GM12878 (cell line): ENCODE measurements at regions not wholly inside any gene's neighbourhood (a gene's known extent, or its start where the extent isn't known, plus 50 kb on each side); places are given as distances from the start of the nearest gene placed in this dataset.

Source experiments
- ATAC-seq: fragments of 200-7000 bp; cut with Tn5 transposase; 3 replicates; pipeline ENCODE4 v1.9.1; 2020; ENCODE audit warnings: mild to moderate bottlenecking, moderate library complexity
- BruUV-seq: library from RNA; stranded (reverse); fragments of 400-500 nt; replicated peaks from 2 replicates; lab custom pipeline; 2021; lab: Mats Ljungman, UMichigan
- CTCF ChIA-PET: fragments of 300-600 bp; sonication (Branson Sonifier 250); formaldehyde crosslinking; extraction: SDS; loops from one replicate; lab custom pipeline; 2021; ENCODE audit warnings: inconsistent platforms; lab: Yijun Ruan, JAX
- POLR2A ChIA-PET: fragments of 350-600 bp; formaldehyde crosslinking; extraction: SDS; loops from one replicate; lab custom pipeline; 2021; ENCODE audit warnings: inconsistent platforms; lab: Charles Lee
- RAD21 ChIA-PET: fragments of 300-600 bp; sonication (Branson Sonifier 250); formaldehyde crosslinking; loops from one replicate; lab custom pipeline; 2023; ENCODE audit warnings: antibody characterized with exemption; ENCODE audit not compliant: unreplicated experiment; lab: Charles Lee
- SMC1A ChIA-PET: fragments of 300-600 bp; sonication (Branson Sonifier 250); formaldehyde crosslinking; loops from one replicate; lab custom pipeline; 2023; ENCODE audit not compliant: unreplicated experiment, uncharacterized antibody; lab: Charles Lee
- DNase-seq: peaks from one replicate; pipeline ENCODE4 v3.0.0-alpha.2; 2011; ENCODE audit warnings: low read depth, low spot score
- FAIRE-seq: peaks from 3 replicates; lab custom pipeline; 2011; peaks lifted over from hg19 to GRCh38; lab: Jason Lieb, UNC
- H2AFZ ChIP-seq: 2 replicates; pipeline ENCODE4 v1.6.0; 2011; ENCODE audit warnings: low read depth, low read length, control low read depth; ENCODE audit not compliant: control insufficient read depth
- H3K27ac ChIP-seq: 2 replicates; pipeline ENCODE4 v1.5.1; 2011; ENCODE audit warnings: control low read depth; ENCODE audit not compliant: control insufficient read depth, insufficient read depth
- H3K27me3 ChIP-seq, 2 experiments: replicated peaks in 1 of 2; 2 replicates each; pipeline versions ENCODE4 v1.6.0 to v1.6.1; 2011; ENCODE audit warnings: low read length in 1 of 2; ENCODE audit not compliant: control insufficient read depth in 2 of 2, insufficient read depth in 2 of 2
- H3K36me3 ChIP-seq, 2 experiments: 2 replicates each; pipeline ENCODE4 v1.5.1; 2011; ENCODE audit warnings: low read length in 1 of 2; ENCODE audit not compliant: control insufficient read depth in 2 of 2, insufficient read depth in 2 of 2
- H3K4me1 ChIP-seq: 2 replicates; pipeline ENCODE4 v1.6.1; 2011; ENCODE audit warnings: mild to moderate bottlenecking, low read length, moderate library complexity, mixed read lengths; ENCODE audit not compliant: control insufficient read depth, insufficient read depth
- H3K4me2 ChIP-seq: 2 replicates; pipeline ENCODE4 v1.6.0; 2011; ENCODE audit warnings: control low read depth; ENCODE audit not compliant: control insufficient read depth, insufficient read depth
- H3K4me3 ChIP-seq: fragments of 200-600 bp; sonication (generic); 2 replicates; pipeline ENCODE4 v1.5.1; 2016
- H3K79me2 ChIP-seq: 2 replicates; pipeline ENCODE4 v1.6.0; 2011; ENCODE audit warnings: low read length; ENCODE audit not compliant: control insufficient read depth, insufficient read depth
- H3K9ac ChIP-seq: 2 replicates; pipeline ENCODE4 v1.8.0; 2011; ENCODE audit warnings: low read length, control low read depth, mixed read lengths; ENCODE audit not compliant: control insufficient read depth, insufficient read depth
- H3K9me3 ChIP-seq: replicated peaks from 3 replicates; pipeline ENCODE4 v1.5.1; 2011; ENCODE audit warnings: mild to moderate bottlenecking, low read length; ENCODE audit not compliant: control insufficient read depth, insufficient read depth
- H4K20me1 ChIP-seq: 2 replicates; pipeline ENCODE4 v1.6.0; 2011; ENCODE audit not compliant: control insufficient read depth, insufficient read depth
- BCL11A ChIP-seq: IDR thresholded peaks from 2 replicates; pipeline ENCODE4 v1.6.1; 2011; ENCODE audit warnings: low read depth, low read length
- CBX5 ChIP-seq: sonication (generic); IDR thresholded peaks from 2 replicates; pipeline ENCODE4 v1.6.1; 2016; ENCODE audit warnings: low read depth, moderate library complexity, mild to moderate bottlenecking, inconsistent platforms
- CHD1 ChIP-seq: IDR thresholded peaks from 2 replicates; pipeline ENCODE4 v1.6.1; 2012; ENCODE audit warnings: low read depth, low read length, improper control_type of control experiment
- CREB1 ChIP-seq: IDR thresholded peaks from 2 replicates; pipeline ENCODE4 v1.6.1; 2012; ENCODE audit warnings: low read depth, mild to moderate bottlenecking, inconsistent platforms
- IKZF1 ChIP-seq: fragments of 450-650 bp; conservative IDR thresholded peaks from 2 replicates; pipeline ENCODE4 v1.6.1; 2017; ENCODE audit warnings: antibody characterized with exemption, mild to moderate bottlenecking
- IRF4 ChIP-seq: IDR thresholded peaks from 2 replicates; pipeline ENCODE4 v1.6.1; 2011; ENCODE audit warnings: low read depth, low read length
- MTA2 ChIP-seq: fragments of 450-650 bp; IDR thresholded peaks from 2 replicates; pipeline ENCODE4 v1.6.1; 2016; ENCODE audit warnings: low read depth, mild to moderate bottlenecking, moderate library complexity
- NBN ChIP-seq: fragments of 450-650 bp; IDR thresholded peaks from 2 replicates; pipeline ENCODE4 v1.6.1; 2016
- NFYA ChIP-seq: IDR thresholded peaks from 2 replicates; pipeline ENCODE4 v1.6.1; 2011; ENCODE audit warnings: low read depth, mild to moderate bottlenecking, low read length, improper control_type of control experiment, borderline replicate concordance
- NR2F1 ChIP-seq: fragments of 450-650 bp; conservative IDR thresholded peaks from 2 replicates; pipeline ENCODE4 v1.6.1; 2017; ENCODE audit warnings: mild to moderate bottlenecking
- NRF1 ChIP-seq: conservative IDR thresholded peaks from 2 replicates; pipeline ENCODE4 v1.6.1; 2011; ENCODE audit warnings: mild to moderate bottlenecking, low read depth, low read length, improper control_type of control experiment
- PRDM15 ChIP-seq: fragments of 450-650 bp; formaldehyde crosslinking; IDR thresholded peaks from 2 replicates; pipeline ENCODE4 v1.4.0; 2020; ENCODE audit warnings: mild to moderate bottlenecking, moderate library complexity
- RELB ChIP-seq: fragments of 450-650 bp; IDR thresholded peaks from 2 replicates; pipeline ENCODE4 v1.6.1; 2017; ENCODE audit warnings: low read depth, mild to moderate bottlenecking, moderate library complexity
- TCF12 ChIP-seq: IDR thresholded peaks from 2 replicates; pipeline ENCODE4 v1.6.1; 2011; ENCODE audit warnings: low read depth, mild to moderate bottlenecking, low read length
- TCF3 ChIP-seq: IDR thresholded peaks from 2 replicates; pipeline ENCODE4 v1.6.1; 2012; ENCODE audit warnings: low read depth, mild to moderate bottlenecking, low read length, borderline replicate concordance; ENCODE audit not compliant: insufficient read depth
- TCF7 ChIP-seq: IDR thresholded peaks from 2 replicates; pipeline ENCODE4 v1.6.1; 2014; ENCODE audit warnings: antibody characterized with exemption, borderline replicate concordance
- YY1 ChIP-seq: IDR thresholded peaks from 2 replicates; pipeline ENCODE4 v1.6.1; 2011; ENCODE audit warnings: low read depth, mild to moderate bottlenecking, low read length
- WGBS: methylation state at CpG from one replicate; pipeline ENCODE4 v1.1.6; 2016; ENCODE audit warnings: low lambda C conversion rate; ENCODE audit not compliant: insufficient replicate concordance, insufficient coverage; ENCODE audit errors: missing lambda C conversion rate; 5-methylcytosine and 5-hydroxymethylcytosine counted together
- in situ Hi-C: fragments of 300-500 bp; cut with MboI; formaldehyde crosslinking; loops from 9 replicates; pipeline ENCODE4 v1.14.3; 2018; ENCODE audit warnings: mixed read lengths
- intact Hi-C: fragments of 100-400 bp; cut with micrococcal nuclease; formaldehyde crosslinking; loops from one replicate; pipeline ENCODE4 v1.14.2; 2022; ENCODE audit not compliant: unreplicated experiment

- ATAC-seq = peak; percentile 76
- in situ Hi-C loops = no loop called here
- FAIRE-seq = no peak
- no peak for DNase-seq
- Histone ChIP-seq H3K4me1 (no peaks in the 10 kb centered on the region), H3K36me3 (no peaks in the 10 kb centered on the region), H2AFZ (no peak overlapping the region), H3K9me3 (no peaks in the 10 kb centered on the region), H3K27ac (no peak overlapping the region), H3K4me3 (no peak overlapping the region), H3K27me3 (peaks cover 0 to 1% of the 10 kb centered on the region in 2 experiments; a peak in 1 of 4 replicates), H3K9ac (no peak overlapping the region), H4K20me1 (no peaks in the 10 kb centered on the region), H3K79me2 (no peaks in the 10 kb centered on the region), H3K4me2 (no peak overlapping the region)
- BruUV-seq = no TSS peak
- WGBS = 11% methylated on average over 4 of the region's 4 CpGs
- SMC1A ChIA-PET = interaction anchor here (0.7 to 4.9 kb wide), 23 partner anchors 8 to 144 kb away, joined by 3 to 37 read pairs (median 5); no protein-coding TSS in a partner anchor
- RAD21 ChIA-PET = interaction anchor here (0.7 to 4.1 kb wide), 19 partner anchors 9 to 177 kb away, joined by 3 to 21 read pairs (median 4); no protein-coding TSS in a partner anchor
- CTCF ChIA-PET = interaction anchor here (0.6 to 3.6 kb wide), 13 partner anchors 9 to 222 kb away, joined by 3 to 20 read pairs (median 5); no protein-coding TSS in a partner anchor
- intact Hi-C loops = no loop called here
- POLR2A ChIA-PET = interaction anchor here (1.8 to 2.2 kb wide), 5 partner anchors 9 to 27 kb away, joined by 4 to 8 read pairs (median 6); no protein-coding TSS in a partner anchor
- peak; percentile 64; the same call in 1 of the 2 replicates for TF ChIP-seq IRF4
- TF ChIP-seq NRF1 = no peak
- peak; percentile 70 for TF ChIP-seq IKZF1
- TF ChIP-seq CBX5 = no peak
- TF ChIP-seq NFYA = no peak
- TF ChIP-seq YY1 = no peak
- no peak for TF ChIP-seq TCF7
- no peak for TF ChIP-seq TCF3
- no peak for TF ChIP-seq CHD1
- TF ChIP-seq TCF12 = no peak
- TF ChIP-seq NBN = no peak; the same call in 1 of the 2 replicates
- TF ChIP-seq NR2F1 = 0 out of 2 replicates have a peak, but pooled peaks have one; percentile 25
- no peak for TF ChIP-seq CREB1
- no peak for TF ChIP-seq RELB
- TF ChIP-seq PRDM15 = no peak
- TF ChIP-seq BCL11A = 0 out of 2 replicates have a peak, but pooled peaks have one; percentile 7
- TF ChIP-seq MTA2 = peak; percentile 74
Observed at GRCh38 chr9:38141746-38142591, 72.9 kb upstream of the SHB start.
